ENCODE measurements at regions not wholly inside any gene's neighbourhood (a gene's known extent, or its start where the extent isn't known, plus 50 kb on each side); places are given as distances from the start of the nearest gene placed in this dataset.

DNA sequence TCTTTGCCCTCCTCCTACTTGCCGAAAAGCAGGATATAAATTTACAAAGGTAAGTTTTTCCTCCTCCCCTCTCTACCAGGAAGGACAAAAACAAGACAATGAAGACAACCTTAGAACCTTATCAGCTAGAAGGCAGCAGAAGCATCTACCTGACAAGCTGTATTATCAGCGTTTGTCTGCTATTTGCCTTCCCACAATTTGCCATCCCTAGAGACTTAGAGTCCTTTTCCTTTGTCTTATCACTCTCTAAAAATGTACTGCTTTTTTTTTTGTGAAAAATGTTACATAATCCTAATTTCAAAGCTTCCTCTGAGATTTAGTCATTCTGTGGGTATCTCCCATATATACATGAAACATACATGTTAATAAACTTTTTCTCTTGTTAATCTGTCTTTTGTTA lies 176.9 kb upstream of the PROK2 start:
- ATAC-seq (no peak), DNase-seq (no peak)
- POLR2A ChIA-PET = no interaction called here
- no peak overlapping the region for H3K4me3 Mint-ChIP-seq
- H3K4me1 Mint-ChIP-seq (ENCODE audit: low read depth) = peaks cover 7% of the 10 kb centered on the region
- no peaks in the 10 kb centered on the region for H3K36me3 Mint-ChIP-seq (ENCODE audit: low read depth)
- peaks cover 12% of the 10 kb centered on the region for H3K27me3 Mint-ChIP-seq (ENCODE audit: low read depth)
- H3K9me3 Mint-ChIP-seq (ENCODE audit: insufficient read depth) = no peaks in the 10 kb centered on the region
- CTCF ChIA-PET = no interaction called here
- H3K27ac Mint-ChIP-seq = no peak overlapping the region

DNA sequence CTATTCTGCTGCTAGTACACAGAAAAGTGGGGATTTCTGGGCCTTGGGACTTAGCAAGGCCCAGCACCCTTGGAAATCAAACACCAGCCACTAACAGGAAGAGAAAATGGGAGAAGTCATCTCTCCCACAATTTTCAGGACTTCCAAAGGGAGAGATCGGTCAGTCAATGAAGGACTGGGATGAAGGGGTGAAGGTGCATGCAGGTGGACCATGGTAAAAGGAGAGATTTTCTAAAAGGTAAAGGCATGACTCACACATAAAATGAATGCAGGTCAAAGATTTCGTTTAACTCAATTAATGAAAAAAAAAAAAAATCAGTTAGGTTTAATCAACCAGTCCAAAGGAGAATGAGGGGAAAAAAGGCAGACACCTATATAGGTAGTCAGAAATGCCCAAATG lies 176.4 kb upstream of the PROK2 start:
- H3K36me3 Mint-ChIP-seq (ENCODE audit: low read depth) = no peaks in the 10 kb centered on the region
- no peak overlapping the region for H3K4me3 Mint-ChIP-seq
- ATAC-seq = no peak
- ChIA-PET POLR2A (no interaction called here), CTCF (no interaction called here)
- H3K4me1 Mint-ChIP-seq (ENCODE audit: low read depth) = peaks cover 7% of the 10 kb centered on the region
- no peak overlapping the region for H3K27ac Mint-ChIP-seq
- no peak for DNase-seq
- no peaks in the 10 kb centered on the region for H3K9me3 Mint-ChIP-seq (ENCODE audit: insufficient read depth)
- peaks cover 12% of the 10 kb centered on the region for H3K27me3 Mint-ChIP-seq (ENCODE audit: low read depth)

DNA sequence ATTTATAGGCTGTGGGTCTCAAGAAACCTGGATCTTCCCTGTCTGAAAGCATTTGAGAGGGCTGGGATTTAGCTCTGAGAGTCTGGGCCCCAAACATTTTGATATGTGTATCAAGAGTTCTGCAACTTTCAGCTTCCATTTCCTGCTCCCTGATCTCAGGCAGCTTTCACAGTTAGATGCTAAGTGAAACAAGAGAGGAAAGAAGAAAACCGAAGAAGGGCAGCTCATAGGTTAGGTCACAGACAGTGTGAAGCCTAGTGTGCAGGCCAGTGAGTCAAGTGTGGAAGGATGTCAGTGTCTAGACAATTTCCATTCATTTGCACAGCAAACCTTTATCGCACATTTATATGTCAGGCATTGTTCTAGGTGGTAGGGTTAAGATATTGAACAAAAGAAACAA lies 173.6 kb upstream of the PROK2 start:
- ChIA-PET POLR2A (no interaction called here), CTCF (interaction anchor here (1.9 kb wide), 1 partner anchor 83 kb away, joined by 5 read pairs; no protein-coding TSS in a partner anchor)
- H3K36me3 Mint-ChIP-seq (ENCODE audit: low read depth) = no peaks in the 10 kb centered on the region
- ATAC-seq (no peak), DNase-seq (no peak)
- H3K27ac Mint-ChIP-seq = no peak overlapping the region
- H3K27me3 Mint-ChIP-seq (ENCODE audit: low read depth) = peaks cover 12% of the 10 kb centered on the region
- peaks cover 11% of the 10 kb centered on the region for H3K4me1 Mint-ChIP-seq (ENCODE audit: low read depth)
- no peaks in the 10 kb centered on the region for H3K9me3 Mint-ChIP-seq (ENCODE audit: insufficient read depth)
- no peak overlapping the region for H3K4me3 Mint-ChIP-seq

DNA sequence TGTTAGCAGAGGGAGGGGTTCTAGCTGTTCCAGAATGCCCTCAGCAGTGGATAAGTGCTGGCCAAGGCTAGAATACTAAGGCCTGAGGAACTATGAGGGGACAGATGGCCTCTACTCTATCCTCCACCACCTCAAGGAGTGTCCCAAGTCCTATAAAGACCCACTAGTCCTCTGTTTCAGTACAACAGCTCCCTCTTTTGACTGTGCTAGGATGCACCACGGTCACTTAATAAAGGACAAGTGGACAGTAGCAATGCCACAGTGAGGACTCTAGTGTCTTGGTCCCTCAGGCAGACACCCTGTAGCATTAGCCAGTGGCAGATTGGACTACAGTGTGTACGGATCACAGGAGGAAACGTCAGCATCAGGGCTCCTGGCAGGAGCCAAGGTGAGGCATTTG lies 171.8 kb upstream of the PROK2 start:
- no peak for DNase-seq
- H3K36me3 Mint-ChIP-seq (ENCODE audit: low read depth) = no peaks in the 10 kb centered on the region
- ATAC-seq = no peak
- no peak overlapping the region for H3K27ac Mint-ChIP-seq
- no peaks in the 10 kb centered on the region for H3K9me3 Mint-ChIP-seq (ENCODE audit: insufficient read depth)
- peaks cover 3% of the 10 kb centered on the region for H3K27me3 Mint-ChIP-seq (ENCODE audit: low read depth)
- no peak overlapping the region for H3K4me3 Mint-ChIP-seq
- CTCF ChIA-PET = no interaction called here
- POLR2A ChIA-PET = no interaction called here
- peaks cover 11% of the 10 kb centered on the region for H3K4me1 Mint-ChIP-seq (ENCODE audit: low read depth)

DNA sequence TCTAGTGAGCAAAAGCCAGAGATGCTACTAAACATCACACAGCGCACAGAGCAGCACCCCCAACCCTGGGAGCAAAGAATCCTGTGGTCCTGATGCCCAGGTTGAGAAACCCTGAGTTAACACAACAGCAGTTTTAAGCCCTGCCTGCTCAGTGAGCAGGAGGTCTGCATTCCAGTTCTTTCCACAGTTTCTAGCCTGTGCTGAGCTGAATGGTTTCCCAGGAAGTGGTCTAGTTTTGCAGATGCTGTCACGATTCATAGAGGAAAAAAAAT lies 171.1 kb upstream of the PROK2 start:
- Mint-ChIP-seq H3K4me1 (ENCODE audit: low read depth) (peaks cover 11% of the 10 kb centered on the region), H3K27me3 (ENCODE audit: low read depth) (peaks cover 3% of the 10 kb centered on the region), H3K36me3 (ENCODE audit: low read depth) (no peaks in the 10 kb centered on the region), H3K4me3 (no peak overlapping the region), H3K27ac (no peak overlapping the region), H3K9me3 (ENCODE audit: insufficient read depth) (no peaks in the 10 kb centered on the region)
- ChIA-PET CTCF (no interaction called here), POLR2A (no interaction called here)
- ATAC-seq (no peak), DNase-seq (no peak)

DNA sequence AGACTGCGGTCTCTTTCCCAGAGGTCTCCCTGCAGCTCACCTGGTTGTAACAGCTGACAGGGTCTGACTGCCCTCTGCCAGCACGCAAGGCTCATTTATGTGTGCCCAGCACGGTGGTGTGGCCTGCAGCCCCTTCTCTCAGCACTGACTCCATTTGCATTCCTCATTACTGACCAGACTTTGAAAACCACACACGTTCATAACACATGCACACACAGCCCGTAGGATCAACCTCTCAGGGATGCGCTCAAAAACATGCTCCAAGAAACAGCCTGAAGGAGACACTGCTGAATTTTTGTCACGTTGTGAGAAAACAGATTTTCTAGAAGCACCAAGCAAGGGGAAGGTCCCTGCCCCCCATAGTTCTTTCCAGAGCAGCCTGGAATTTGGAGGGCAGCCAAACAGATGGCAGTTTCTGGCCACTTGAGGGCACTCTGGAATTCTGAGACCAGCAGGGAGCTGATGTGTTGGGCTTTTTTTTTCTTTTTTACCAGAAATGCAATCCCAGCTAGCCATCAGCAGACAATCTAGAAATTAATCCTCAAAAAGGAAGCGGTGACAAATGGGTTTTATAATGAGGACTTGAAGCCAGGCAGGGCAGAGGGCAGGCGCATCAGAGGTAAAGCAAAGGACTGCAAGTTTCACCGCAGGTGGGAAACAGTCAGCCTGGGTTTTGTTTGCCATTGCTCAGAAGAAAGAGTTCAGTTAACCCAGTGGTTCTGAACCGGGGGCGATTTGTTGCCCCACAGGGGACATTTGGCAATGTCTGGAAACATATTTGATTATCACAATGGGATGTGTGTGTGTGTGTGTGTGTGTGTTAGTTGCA lies 170.5 kb upstream of the PROK2 start:
- DNase-seq (no peak), ATAC-seq (no peak)
- CTCF ChIA-PET = interaction anchor here (0.6 kb wide), 1 partner anchor 846 kb away, joined by 3 read pairs; no protein-coding TSS in a partner anchor
- no peaks in the 10 kb centered on the region for H3K9me3 Mint-ChIP-seq (ENCODE audit: insufficient read depth)
- H3K27me3 Mint-ChIP-seq (ENCODE audit: low read depth) = peaks cover 2% of the 10 kb centered on the region
- H3K36me3 Mint-ChIP-seq (ENCODE audit: low read depth) = no peaks in the 10 kb centered on the region
- peaks cover 11% of the 10 kb centered on the region for H3K4me1 Mint-ChIP-seq (ENCODE audit: low read depth)
- H3K4me3 Mint-ChIP-seq = no peak overlapping the region
- POLR2A ChIA-PET = no interaction called here
- H3K27ac Mint-ChIP-seq = no peak overlapping the region

DNA sequence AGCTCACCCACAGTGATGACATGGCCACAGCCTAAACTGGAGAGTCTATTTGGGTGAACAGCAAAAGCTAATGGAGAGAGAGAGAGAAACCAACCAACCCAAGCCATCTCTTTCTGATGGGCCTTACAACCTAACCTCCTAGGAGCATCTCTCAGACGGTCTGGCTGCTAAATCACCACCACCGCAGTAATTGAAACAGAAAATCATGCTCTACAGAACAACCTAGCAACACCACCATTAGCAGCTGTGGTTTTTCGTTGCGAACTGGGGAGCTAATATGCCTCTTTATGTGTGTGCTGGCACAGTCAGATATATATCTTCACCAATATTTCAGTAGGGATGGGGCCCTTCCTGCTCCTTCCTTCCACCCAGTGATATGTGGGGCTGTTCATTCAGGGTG lies 166.9 kb upstream of the PROK2 start:
- Mint-ChIP-seq H3K4me1 (ENCODE audit: low read depth) (peaks cover 8% of the 10 kb centered on the region), H3K36me3 (ENCODE audit: low read depth) (no peaks in the 10 kb centered on the region), H3K9me3 (ENCODE audit: insufficient read depth) (no peaks in the 10 kb centered on the region), H3K27me3 (ENCODE audit: low read depth) (peaks cover 6% of the 10 kb centered on the region), H3K4me3 (no peak overlapping the region), H3K27ac (no peak overlapping the region)
- CTCF ChIA-PET = no interaction called here
- DNase-seq = no peak
- ATAC-seq = no peak
- POLR2A ChIA-PET = no interaction called here

DNA sequence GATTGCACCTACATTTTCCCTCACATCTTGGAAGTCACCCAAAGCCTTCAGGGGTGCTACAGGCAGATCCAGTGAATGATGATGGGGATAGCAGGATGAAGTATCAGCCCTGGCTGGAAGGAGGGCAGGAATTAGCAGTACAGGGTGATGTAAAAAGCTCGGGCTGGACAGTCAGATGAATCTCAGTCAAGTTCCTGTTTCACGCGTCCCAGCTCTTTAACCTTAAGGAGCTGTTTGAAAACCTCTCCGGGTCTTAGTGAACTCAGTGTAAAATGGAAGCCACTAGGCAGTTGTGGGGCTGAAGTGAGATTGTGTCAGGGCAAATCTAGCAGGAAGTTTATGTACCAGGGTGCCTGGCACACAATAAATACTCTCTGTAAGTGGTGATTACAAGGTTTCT lies 166.4 kb upstream of the PROK2 start:
- ATAC-seq (no peak), DNase-seq (no peak)
- Mint-ChIP-seq H3K27ac (no peak overlapping the region), H3K36me3 (ENCODE audit: low read depth) (no peaks in the 10 kb centered on the region), H3K4me3 (no peak overlapping the region), H3K9me3 (ENCODE audit: insufficient read depth) (no peaks in the 10 kb centered on the region), H3K4me1 (ENCODE audit: low read depth) (peaks cover 8% of the 10 kb centered on the region), H3K27me3 (ENCODE audit: low read depth) (peaks cover 6% of the 10 kb centered on the region)
- ChIA-PET POLR2A (no interaction called here), CTCF (interaction anchor here (0.7 kb wide), 1 partner anchor 900 kb away, joined by 3 read pairs; no protein-coding TSS in a partner anchor)

GRCh38 chr3:71949442-71949841 lies 164.5 kb upstream of the PROK2 start:
- ChIA-PET POLR2A (no interaction called here), CTCF (no interaction called here)
- peaks cover 9% of the 10 kb centered on the region for H3K27me3 Mint-ChIP-seq (ENCODE audit: low read depth)
- no peak overlapping the region for H3K4me3 Mint-ChIP-seq
- no peaks in the 10 kb centered on the region for H3K4me1 Mint-ChIP-seq (ENCODE audit: low read depth)
- ATAC-seq (no peak), DNase-seq (no peak)
- H3K27ac Mint-ChIP-seq = no peak overlapping the region
- no peaks in the 10 kb centered on the region for H3K9me3 Mint-ChIP-seq (ENCODE audit: insufficient read depth)
- no peaks in the 10 kb centered on the region for H3K36me3 Mint-ChIP-seq (ENCODE audit: low read depth)

DNA sequence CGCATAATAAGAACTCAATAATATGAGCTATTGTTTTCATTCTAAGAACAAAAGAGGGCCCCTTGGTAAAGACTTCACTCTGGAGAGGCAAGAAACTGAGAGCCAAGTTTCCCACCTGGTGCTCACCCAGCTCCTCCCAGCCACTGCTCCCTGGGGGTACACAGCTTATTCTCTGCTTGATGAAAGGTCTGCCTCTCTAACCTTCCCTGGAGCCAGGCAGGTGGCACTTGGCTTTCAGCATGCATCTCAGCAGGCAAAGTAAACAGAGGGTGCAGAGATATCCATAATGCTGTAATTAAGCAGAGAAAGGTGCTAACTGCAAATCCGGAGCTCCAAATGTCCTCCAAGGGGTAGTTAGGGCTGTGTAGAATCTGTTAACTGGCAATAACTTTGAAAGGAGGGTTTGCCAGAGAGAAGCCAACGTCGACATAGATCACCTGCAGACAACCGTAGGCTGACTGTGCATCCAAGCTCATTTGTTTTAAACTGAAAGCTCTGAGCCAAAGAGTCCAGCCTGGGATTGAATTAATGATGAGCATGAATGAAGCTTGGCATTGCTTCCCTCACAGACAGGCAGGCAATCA lies 159.6 kb upstream of the PROK2 start:
- ChIA-PET CTCF (no interaction called here), POLR2A (no interaction called here)
- DNase-seq (no peak), ATAC-seq (no peak)
- H3K27me3 Mint-ChIP-seq (ENCODE audit: low read depth) = peaks cover 13% of the 10 kb centered on the region
- H3K27ac Mint-ChIP-seq = no peak overlapping the region
- H3K36me3 Mint-ChIP-seq (ENCODE audit: low read depth) = no peaks in the 10 kb centered on the region
- H3K4me3 Mint-ChIP-seq = no peak overlapping the region
- H3K9me3 Mint-ChIP-seq (ENCODE audit: insufficient read depth) = no peaks in the 10 kb centered on the region
- no peaks in the 10 kb centered on the region for H3K4me1 Mint-ChIP-seq (ENCODE audit: low read depth)

- Mint-ChIP-seq H3K27me3 (ENCODE audit: low read depth) (peaks cover 13% of the 10 kb centered on the region), H3K9me3 (ENCODE audit: insufficient read depth) (no peaks in the 10 kb centered on the region), H3K27ac (no peak overlapping the region), H3K36me3 (ENCODE audit: low read depth) (no peaks in the 10 kb centered on the region), H3K4me3 (no peak overlapping the region), H3K4me1 (ENCODE audit: low read depth) (no peaks in the 10 kb centered on the region)
- DNase-seq = no peak
- no peak for ATAC-seq
- ChIA-PET POLR2A (no interaction called here), CTCF (interaction anchor here (0.8 kb wide), 1 partner anchor 879 kb away, joined by 3 read pairs; no protein-coding TSS in a partner anchor)
These were observed 157.7 kb upstream of the PROK2 start for GRCh38 chr3:71942432-71943187.

DNA sequence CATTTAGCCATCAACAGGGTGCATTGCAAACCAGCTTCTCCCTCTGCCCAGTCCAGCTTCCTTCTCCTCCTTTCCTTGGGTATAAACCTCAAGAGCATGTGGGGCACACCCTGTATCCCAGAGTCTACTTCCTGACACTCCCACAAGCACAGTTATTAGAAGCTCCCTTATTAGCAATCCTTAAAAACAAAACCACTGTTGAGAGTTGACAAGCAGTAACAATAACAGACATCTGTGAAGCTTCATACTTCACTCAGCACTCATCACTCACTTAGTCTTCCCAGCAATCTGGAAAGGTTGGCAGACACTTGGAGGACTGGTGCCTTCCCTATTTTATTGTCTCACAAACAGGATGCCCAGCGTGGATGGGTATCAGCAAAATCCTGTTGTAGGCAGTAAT lies 155.5 kb upstream of the PROK2 start:
- ATAC-seq (no peak), DNase-seq (no peak)
- Mint-ChIP-seq H3K27me3 (ENCODE audit: low read depth) (peaks cover 7% of the 10 kb centered on the region), H3K36me3 (ENCODE audit: low read depth) (no peaks in the 10 kb centered on the region), H3K4me3 (no peak overlapping the region), H3K27ac (no peak overlapping the region), H3K4me1 (ENCODE audit: low read depth) (no peaks in the 10 kb centered on the region), H3K9me3 (ENCODE audit: insufficient read depth) (no peaks in the 10 kb centered on the region)
- ChIA-PET CTCF (no interaction called here), POLR2A (no interaction called here)

All from activated CD8-positive, alpha-beta T cell treated with anti-CD3 and anti-CD28 coated beads, Interleukin-2, amount 10 ng/mL, durations not matched to agents 7 days and 5 days (primary cell).